ENCODE measurements at regions not wholly inside any gene's neighbourhood (a gene's known extent, or its start where the extent isn't known, plus 50 kb on each side); places are given as distances from the start of the nearest gene placed in this dataset.

DNA sequence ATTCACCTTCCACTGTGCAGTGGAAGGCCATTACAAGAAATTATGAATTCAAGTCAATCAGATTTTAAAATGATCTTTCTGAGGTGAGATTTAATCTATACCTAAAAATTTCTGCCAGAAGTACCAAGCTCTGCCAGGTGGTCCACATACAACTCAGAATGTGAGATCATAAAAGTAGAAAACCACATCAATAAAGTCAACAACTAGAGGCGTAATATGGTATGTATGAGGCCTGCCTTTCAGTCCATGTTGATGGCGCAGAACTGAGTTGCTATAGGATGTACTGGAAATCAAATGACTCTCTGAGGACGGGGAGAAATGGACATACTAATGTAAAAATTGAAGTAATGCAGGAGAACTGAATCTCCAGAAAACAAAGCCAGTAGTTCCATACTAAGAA, 163.8 kb upstream of the FBXL4 start:
- no peak for TF ChIP-seq CTCF (IDR thresholded peaks at IDR 0.05; ENCODE audit: insufficient read depth, low read depth, low read length, missing control alignments)
- no peak overlapping the region for H3K4me3 ChIP-seq (ENCODE audit: low read length)
- DNase-seq (ENCODE audit: low read depth) = no peak

DNA sequence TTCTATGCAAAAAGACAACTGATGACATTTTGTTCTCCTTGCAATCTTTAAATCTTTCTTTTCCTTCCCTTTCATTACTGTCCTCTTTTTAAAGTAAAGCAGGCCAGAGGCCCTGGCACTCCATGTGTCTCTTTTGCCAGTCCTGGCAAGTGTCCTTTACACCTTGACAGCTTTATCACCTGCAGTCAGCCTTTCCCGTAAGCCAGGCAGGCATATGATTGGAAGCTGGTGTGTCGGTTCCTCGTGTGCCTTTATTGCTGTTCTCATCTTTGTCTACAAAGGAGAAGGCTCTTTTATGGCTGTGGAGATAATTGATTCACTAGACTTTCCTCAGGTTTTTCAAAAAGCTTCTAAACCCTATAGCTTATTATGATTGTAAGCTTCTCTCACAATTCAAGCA, 162.3 kb upstream of the FBXL4 start:
- DNase-seq (ENCODE audit: low read depth) = no peak
- TF ChIP-seq CTCF (IDR thresholded peaks at IDR 0.05; ENCODE audit: insufficient read depth, low read depth, low read length, missing control alignments) = no peak
- no peak overlapping the region for H3K4me3 ChIP-seq (ENCODE audit: low read length)

- H3K4me3 ChIP-seq (ENCODE audit: low read length) = no peak overlapping the region
- DNase-seq (ENCODE audit: low read depth) = no peak
- no peak for TF ChIP-seq CTCF (IDR thresholded peaks at IDR 0.05; ENCODE audit: insufficient read depth, low read depth, low read length, missing control alignments)
These were observed 156.5 kb upstream of the FBXL4 start for GRCh38 chr6:99104218-99104617.

DNA sequence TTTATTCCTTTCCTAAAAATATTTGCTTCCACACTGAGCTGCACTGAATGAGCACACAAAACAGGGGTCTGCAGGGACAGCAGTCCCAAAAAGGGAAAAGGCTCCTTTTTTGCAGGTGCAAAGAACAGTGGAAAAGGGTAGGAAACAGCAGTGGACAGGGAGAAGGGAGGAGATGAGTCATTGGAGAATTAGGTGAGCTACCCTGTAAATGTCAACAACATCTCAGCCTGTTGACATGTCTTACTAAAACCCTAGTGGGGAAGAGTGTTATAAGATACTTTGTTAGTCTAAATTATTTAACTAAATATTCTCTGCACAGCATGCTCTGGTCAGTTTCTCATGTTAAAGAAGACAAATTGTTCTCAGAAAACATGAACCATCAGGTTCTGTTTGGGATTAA, 151.5 kb upstream of the FBXL4 start:
- DNase-seq (ENCODE audit: low read depth) = peak; percentile 9
- H3K4me3 ChIP-seq (ENCODE audit: low read length) = no peak overlapping the region
- no peak for TF ChIP-seq CTCF (IDR thresholded peaks at IDR 0.05; ENCODE audit: insufficient read depth, low read depth, low read length, missing control alignments)

GRCh38 chr6:99096170-99096569, 148.4 kb upstream of the FBXL4 start:
- no peak for DNase-seq (ENCODE audit: low read depth)
- H3K4me3 ChIP-seq (ENCODE audit: low read length) = no peak overlapping the region
- TF ChIP-seq CTCF (IDR thresholded peaks at IDR 0.05; ENCODE audit: insufficient read depth, low read depth, low read length, missing control alignments) = no peak

GRCh38 chr6:99093456-99094190, 145.9 kb upstream of the FBXL4 start:
- H3K4me3 ChIP-seq (ENCODE audit: low read length) = no peak overlapping the region
- no peak for TF ChIP-seq CTCF (IDR thresholded peaks at IDR 0.05; ENCODE audit: insufficient read depth, low read depth, low read length, missing control alignments)
- DNase-seq (ENCODE audit: low read depth) = no peak

DNA sequence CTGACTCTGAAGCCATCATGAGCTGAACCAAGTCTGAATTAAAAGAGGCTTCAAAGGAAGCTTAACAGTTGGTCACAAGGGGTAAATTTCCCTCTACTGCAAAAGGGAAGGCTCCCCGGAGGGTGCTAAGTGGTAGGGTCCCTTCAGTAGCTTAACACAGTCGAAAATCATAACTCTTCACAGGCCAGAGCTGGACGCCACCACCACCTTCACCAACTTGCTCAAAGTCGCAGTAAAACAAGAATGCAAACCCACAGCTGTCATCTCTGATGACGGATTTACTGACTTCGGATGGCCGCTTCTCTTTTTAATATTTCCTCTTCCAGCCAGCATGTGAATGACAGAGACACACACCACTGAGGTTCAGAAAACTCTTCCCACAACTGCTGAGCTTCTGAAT, 144.7 kb upstream of the FBXL4 start:
- TF ChIP-seq CTCF (IDR thresholded peaks at IDR 0.05; ENCODE audit: insufficient read depth, low read depth, low read length, missing control alignments) = no peak
- no peak overlapping the region for H3K4me3 ChIP-seq (ENCODE audit: low read length)
- no peak for DNase-seq (ENCODE audit: low read depth)
